ENCODE measurements at regions not wholly inside any gene's neighbourhood (a gene's known extent, or its start where the extent isn't known, plus 50 kb on each side); places are given as distances from the start of the nearest gene placed in this dataset.

- H3K27me3 ChIP-seq (ENCODE audit: insufficient read depth, poor library complexity, severe bottlenecking): peaks cover 3% of the 10 kb centered on the region
- no peak overlapping the region for H3K4me3 ChIP-seq (replicated peaks; ENCODE audit: insufficient read depth, low read length)
- DNase-seq (ENCODE audit: low read depth in 1 of 2, low spot score in 1 of 2): no peak
- no peak overlapping the region for H3K27ac ChIP-seq (replicated peaks)
- no peak for TF ChIP-seq REST (IDR thresholded peaks at IDR 0.05; ENCODE audit: insufficient replicate concordance, low read depth)
- no peak for TF ChIP-seq GABPA (IDR thresholded peaks at IDR 0.05; ENCODE audit: low read depth)
- no peak for TF ChIP-seq POLR2AphosphoS5 (IDR thresholded peaks at IDR 0.05; ENCODE audit: low read depth)
- TF ChIP-seq CTCF (IDR thresholded peaks at IDR 0.05; ENCODE audit: insufficient read depth, low read length): no peak
- no peak for TF ChIP-seq SPI1 (IDR thresholded peaks at IDR 0.05; ENCODE audit: borderline replicate concordance, low read depth)
Observed at GRCh38 chr21:33158654-33159053, 71.1 kb upstream of the IFNAR2 start.

GRCh38 chr21:33162436-33162951 lies 67.2 kb upstream of the IFNAR2 start:
- no peak overlapping the region for H3K27ac ChIP-seq (replicated peaks)
- TF ChIP-seq POLR2AphosphoS5 (IDR thresholded peaks at IDR 0.05; ENCODE audit: low read depth) (no peak), REST (IDR thresholded peaks at IDR 0.05; ENCODE audit: insufficient replicate concordance, low read depth) (no peak), CTCF (IDR thresholded peaks at IDR 0.05; ENCODE audit: insufficient read depth, low read length) (no peak), GABPA (IDR thresholded peaks at IDR 0.05; ENCODE audit: low read depth) (no peak), SPI1 (IDR thresholded peaks at IDR 0.05; ENCODE audit: borderline replicate concordance, low read depth) (no peak)
- H3K27me3 ChIP-seq (ENCODE audit: insufficient read depth, poor library complexity, severe bottlenecking): no peaks in the 10 kb centered on the region
- no peak overlapping the region for H3K4me3 ChIP-seq (replicated peaks; ENCODE audit: insufficient read depth, low read length)
- no peak for DNase-seq (ENCODE audit: low read depth in 1 of 2, low spot score in 1 of 2)

GRCh38 chr21:33168886-33169285 lies 60.9 kb upstream of the IFNAR2 start:
- no peak for DNase-seq (ENCODE audit: low read depth in 1 of 2, low spot score in 1 of 2)
- no peak overlapping the region for H3K27ac ChIP-seq (replicated peaks)
- peaks cover 2% of the 10 kb centered on the region for H3K27me3 ChIP-seq (ENCODE audit: insufficient read depth, poor library complexity, severe bottlenecking)
- no peak overlapping the region for H3K4me3 ChIP-seq (replicated peaks; ENCODE audit: insufficient read depth, low read length)
- TF ChIP-seq GABPA (IDR thresholded peaks at IDR 0.05; ENCODE audit: low read depth) (no peak), SPI1 (IDR thresholded peaks at IDR 0.05; ENCODE audit: borderline replicate concordance, low read depth) (no peak), POLR2AphosphoS5 (IDR thresholded peaks at IDR 0.05; ENCODE audit: low read depth) (no peak), CTCF (IDR thresholded peaks at IDR 0.05; ENCODE audit: insufficient read depth, low read length) (no peak), REST (IDR thresholded peaks at IDR 0.05; ENCODE audit: insufficient replicate concordance, low read depth) (no peak)

Measured in HL-60 (cell line).